ENCODE measurements at regions not wholly inside any gene's neighbourhood (a gene's known extent, or its start where the extent isn't known, plus 50 kb on each side); places are given as distances from the start of the nearest gene placed in this dataset.
A peak's percentile ranks its signal among the peaks of the same experiment; 100 is the strongest.

DNA sequence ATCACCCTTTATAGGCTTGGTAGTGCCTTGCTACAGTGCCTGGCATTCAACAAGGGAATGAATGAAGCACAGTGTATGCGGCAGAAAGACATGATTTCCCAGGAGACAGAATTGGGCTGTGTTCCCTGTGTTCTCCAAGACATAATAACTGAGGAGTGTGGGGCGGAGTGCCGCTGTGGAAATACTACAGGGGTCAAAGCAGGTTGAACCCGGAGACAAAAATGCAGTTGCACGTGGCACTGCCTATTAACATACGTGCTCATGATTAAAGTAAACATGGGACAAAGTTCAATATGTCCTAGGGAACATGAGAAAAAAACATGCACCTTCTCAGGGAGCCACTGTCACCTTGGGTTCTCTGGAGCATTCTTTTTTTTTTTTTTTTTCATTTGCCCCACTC is 820.8 kb downstream of the RPA4 start:
- no peaks in the 10 kb centered on the region for H3K36me3 ChIP-seq (ENCODE audit: control insufficient read depth, insufficient read depth, low read length)
- DNase-seq (ENCODE audit: low read depth): no peak
- ChIA-PET CTCF (no interaction called here), POLR2A (no interaction called here)
- TF ChIP-seq, protein P1, sequence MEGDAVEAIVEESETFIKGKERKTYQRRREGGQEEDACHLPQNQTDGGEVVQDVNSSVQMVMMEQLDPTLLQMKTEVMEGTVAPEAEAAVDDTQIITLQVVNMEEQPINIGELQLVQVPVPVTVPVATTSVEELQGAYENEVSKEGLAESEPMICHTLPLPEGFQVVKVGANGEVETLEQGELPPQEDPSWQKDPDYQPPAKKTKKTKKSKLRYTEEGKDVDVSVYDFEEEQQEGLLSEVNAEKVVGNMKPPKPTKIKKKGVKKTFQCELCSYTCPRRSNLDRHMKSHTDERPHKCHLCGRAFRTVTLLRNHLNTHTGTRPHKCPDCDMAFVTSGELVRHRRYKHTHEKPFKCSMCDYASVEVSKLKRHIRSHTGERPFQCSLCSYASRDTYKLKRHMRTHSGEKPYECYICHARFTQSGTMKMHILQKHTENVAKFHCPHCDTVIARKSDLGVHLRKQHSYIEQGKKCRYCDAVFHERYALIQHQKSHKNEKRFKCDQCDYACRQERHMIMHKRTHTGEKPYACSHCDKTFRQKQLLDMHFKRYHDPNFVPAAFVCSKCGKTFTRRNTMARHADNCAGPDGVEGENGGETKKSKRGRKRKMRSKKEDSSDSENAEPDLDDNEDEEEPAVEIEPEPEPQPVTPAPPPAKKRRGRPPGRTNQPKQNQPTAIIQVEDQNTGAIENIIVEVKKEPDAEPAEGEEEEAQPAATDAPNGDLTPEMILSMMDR (IDR thresholded peaks at IDR 0.05; ENCODE audit: insufficient read depth, low read depth, low read length): no peak
- H3K4me3 ChIP-seq (ENCODE audit: low read depth, low read length): no peak overlapping the region
- H3K27me3 ChIP-seq (ENCODE audit: control insufficient read depth, insufficient read depth, low read length): no peaks in the 10 kb centered on the region

DNA sequence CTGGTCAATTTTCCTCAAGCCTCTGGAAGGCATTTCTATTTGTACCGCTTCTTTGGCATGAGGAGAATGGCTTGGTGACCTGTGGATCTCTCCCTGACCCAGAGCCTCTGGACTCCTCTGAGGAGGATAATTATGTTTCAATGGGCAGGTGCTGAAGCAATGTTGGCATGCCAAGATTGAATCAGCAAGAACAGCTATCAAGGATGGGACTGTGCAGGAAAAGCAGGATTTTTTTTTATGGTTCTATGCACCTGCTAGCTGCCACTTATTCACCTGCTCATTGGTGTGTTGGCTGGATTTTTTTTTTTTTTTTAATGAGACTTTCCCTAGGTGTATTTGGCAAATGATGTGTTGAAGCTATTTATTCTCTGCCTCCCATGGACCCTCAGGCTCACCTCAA is 821.2 kb downstream of the RPA4 start:
- CTCF ChIA-PET: no interaction called here
- no peak for DNase-seq (ENCODE audit: low read depth)
- TF ChIP-seq, protein P1 (IDR thresholded peaks at IDR 0.05; ENCODE audit: insufficient read depth, low read depth, low read length): no peak
- H3K27me3 ChIP-seq (ENCODE audit: control insufficient read depth, insufficient read depth, low read length): no peaks in the 10 kb centered on the region
- POLR2A ChIA-PET: no interaction called here
- H3K4me3 ChIP-seq (ENCODE audit: low read depth, low read length): no peak overlapping the region
- no peaks in the 10 kb centered on the region for H3K36me3 ChIP-seq (ENCODE audit: control insufficient read depth, insufficient read depth, low read length)

DNA sequence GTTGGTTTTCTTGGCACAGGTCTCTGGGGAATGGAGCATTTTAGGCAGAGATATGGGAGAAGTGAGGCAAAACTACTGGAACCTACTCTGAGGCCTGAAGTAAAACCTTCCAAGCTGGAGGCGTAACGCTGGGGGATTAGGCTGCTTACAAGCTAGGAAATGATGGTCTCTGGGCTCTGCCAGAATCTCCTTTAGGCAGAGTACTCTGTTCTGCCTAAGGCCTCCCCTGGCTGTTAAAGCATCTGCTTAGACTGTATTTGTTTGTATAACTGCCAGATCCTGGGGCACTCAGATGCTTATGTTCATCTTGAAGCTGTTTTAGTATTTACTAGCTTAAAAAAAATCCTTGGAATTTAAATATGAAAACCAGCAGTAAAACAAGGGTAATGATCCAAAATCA is 822.2 kb downstream of the RPA4 start:
- peak; percentile 28 for DNase-seq (ENCODE audit: low read depth)
- CTCF ChIA-PET: no interaction called here

DNA sequence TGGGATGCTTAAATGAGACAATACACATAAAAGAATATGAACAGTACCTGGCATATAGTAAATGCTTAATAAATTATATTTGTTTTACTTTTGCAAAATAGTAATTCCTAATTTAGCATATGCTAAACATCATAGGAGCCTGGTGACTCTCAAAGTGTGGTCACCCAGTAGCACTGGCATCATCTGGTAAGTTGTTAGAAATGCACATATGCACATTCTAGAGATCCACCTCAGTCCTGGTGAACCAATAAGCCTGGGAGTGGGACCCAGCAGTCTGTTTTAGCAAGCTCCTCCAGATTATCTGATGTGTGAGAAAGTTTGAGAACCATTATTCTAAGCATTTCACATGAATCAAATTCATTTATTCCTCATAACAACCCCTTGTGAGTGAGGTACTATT is 830.4 kb downstream of the RPA4 start:
- H3K36me3 ChIP-seq (ENCODE audit: control insufficient read depth, insufficient read depth, low read length): no peaks in the 10 kb centered on the region
- ChIA-PET CTCF (no interaction called here), POLR2A (no interaction called here)
- no peak for DNase-seq (ENCODE audit: low read depth)
- TF ChIP-seq, protein P1 (IDR thresholded peaks at IDR 0.05; ENCODE audit: insufficient read depth, low read depth, low read length): no peak
- H3K4me3 ChIP-seq (ENCODE audit: low read depth, low read length): no peak overlapping the region
- H3K27me3 ChIP-seq (ENCODE audit: control insufficient read depth, insufficient read depth, low read length): no peaks in the 10 kb centered on the region

More for the DNA sequence above, 822.2 kb downstream of the RPA4 start:
- Histone ChIP-seq H3K27me3 (ENCODE audit: control insufficient read depth, insufficient read depth, low read length) (no peaks in the 10 kb centered on the region), H3K36me3 (ENCODE audit: control insufficient read depth, insufficient read depth, low read length) (no peaks in the 10 kb centered on the region), H3K4me3 (ENCODE audit: low read depth, low read length) (no peak overlapping the region)
- TF ChIP-seq, protein P1 (IDR thresholded peaks at IDR 0.05; ENCODE audit: insufficient read depth, low read depth, low read length): no peak
- POLR2A ChIA-PET: no interaction called here

DNA sequence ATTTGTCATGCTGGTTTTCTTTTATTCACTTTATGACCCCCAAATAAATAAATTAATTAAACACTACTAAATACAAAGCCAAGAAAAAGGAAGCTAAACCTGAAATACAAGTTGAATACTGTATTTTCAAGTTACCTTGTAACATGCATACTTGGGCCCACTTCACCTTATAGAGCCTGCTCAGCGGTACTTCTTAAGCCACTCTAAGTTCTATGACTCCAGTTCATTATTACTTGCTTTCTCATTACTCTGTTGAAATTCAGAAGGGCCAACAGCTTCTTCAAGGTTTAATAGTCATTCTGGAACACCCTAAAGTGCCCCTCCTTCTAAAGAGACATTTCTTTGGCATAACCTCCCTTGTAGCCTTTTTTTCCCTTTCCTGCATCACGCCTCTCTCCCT is 844.5 kb downstream of the RPA4 start:
- TF ChIP-seq, protein P1 (IDR thresholded peaks at IDR 0.05; ENCODE audit: insufficient read depth, low read depth, low read length): no peak
- H3K4me3 ChIP-seq (ENCODE audit: low read depth, low read length): no peak overlapping the region
- H3K27me3 ChIP-seq (ENCODE audit: control insufficient read depth, insufficient read depth, low read length): no peaks in the 10 kb centered on the region
- ChIA-PET CTCF (no interaction called here), POLR2A (no interaction called here)
- H3K36me3 ChIP-seq (ENCODE audit: control insufficient read depth, insufficient read depth, low read length): no peaks in the 10 kb centered on the region
- DNase-seq (ENCODE audit: low read depth): no peak
